GM18868 (cell line): ENCODE measurements at regions not wholly inside any gene's neighbourhood (a gene's known extent, or its start where the extent isn't known, plus 50 kb on each side); places are given as distances from the start of the nearest gene placed in this dataset.
A peak's percentile ranks its signal among the peaks of the same experiment; 100 is the strongest.

Source experiments
- ATAC-seq: cut with Tn5 transposase; IDR thresholded peaks from one replicate; pipeline ENCODE4 v1.9.1; 2021; ENCODE audit warnings: mild to moderate bottlenecking, moderate library complexity; ENCODE audit not compliant: unreplicated experiment

DNA sequence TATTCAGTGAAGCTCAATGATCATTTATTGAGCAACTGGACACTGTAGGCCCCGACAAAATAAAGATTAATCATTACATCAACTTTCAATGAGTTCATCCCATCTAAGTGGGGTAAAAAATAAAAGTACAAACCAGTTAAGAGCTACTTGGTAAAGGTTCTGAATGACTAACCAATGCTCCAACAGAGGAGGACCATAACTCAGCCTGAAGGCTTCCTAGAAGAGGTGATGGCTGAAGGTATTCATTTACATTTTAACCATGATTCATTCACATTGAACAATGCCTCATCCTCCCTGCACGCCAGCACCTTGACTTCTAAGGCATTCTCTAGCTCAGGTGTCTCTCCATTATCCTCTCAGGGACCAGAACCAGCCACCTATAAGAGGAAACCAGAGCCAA, 201.4 kb downstream of the ZNF462 start:
- ATAC-seq = no peak

DNA sequence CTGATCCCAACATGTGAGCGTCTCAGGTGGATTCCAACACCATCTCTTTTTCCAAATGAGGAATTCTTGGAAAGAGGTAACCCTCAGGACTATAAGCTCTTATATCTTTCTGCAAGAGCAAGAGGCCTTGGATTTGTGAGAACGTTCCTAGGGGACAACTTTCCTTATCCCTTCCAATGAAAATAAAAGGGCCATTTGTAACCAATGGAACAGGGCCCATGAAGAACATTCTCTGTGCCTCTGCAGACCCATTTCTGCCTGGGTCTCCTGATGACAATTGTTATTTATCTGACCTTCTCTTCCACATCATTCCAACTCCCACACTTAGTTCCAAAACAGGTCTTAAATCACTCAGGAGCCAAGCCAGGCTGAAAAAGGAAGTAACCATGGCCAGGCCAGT, 202.6 kb downstream of the ZNF462 start:
- no peak for ATAC-seq

DNA sequence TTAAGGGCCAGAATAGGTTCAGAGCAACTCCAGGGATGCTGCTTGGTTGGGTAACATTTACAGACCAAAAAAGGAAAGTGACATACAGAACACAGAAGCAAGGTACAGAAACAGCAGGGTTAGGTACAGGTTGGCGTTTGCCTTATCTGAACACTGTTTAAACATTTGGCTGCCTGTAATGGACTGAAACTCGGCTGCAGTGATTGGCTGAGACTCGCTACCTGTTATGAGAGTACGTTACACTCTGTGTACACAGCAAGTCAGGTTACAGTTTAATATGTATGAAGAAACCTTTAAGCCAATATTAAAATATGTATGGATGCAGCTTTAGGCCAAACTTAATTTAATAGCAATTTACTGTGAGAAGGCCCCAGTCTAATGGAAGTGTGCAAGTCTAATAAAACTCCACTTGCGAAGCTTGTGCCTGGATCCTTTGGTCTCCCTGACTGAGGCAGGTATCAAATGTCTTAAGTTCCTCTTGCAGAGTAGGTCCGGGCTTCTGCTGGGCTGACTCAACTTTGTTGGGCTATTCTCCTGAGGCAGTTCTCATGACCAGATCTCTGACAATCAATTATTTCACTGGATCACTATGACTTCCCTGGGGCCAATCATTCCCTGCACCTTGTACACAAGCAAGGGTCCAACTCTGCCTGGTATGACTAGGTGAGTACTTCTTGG, 204.9 kb downstream of the ZNF462 start:
- ATAC-seq = no peak

DNA sequence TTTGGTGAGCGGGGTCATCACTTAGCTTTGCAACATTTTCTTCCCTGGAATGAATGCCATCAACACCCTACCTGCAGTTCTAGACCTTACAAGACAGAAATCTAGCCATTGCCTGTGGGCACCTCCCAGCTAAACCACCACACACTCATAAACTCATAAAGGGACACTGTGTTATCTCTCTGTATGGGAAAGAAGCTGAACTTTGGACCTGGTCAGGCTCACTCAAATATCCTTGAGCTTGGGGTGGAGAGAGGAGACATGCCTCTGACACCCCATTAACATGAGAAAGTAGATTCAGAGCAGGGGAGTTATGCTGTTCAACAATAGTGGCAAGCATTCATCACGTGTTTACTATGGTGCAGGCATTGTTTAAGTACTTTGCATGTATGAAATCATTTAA, 205.6 kb downstream of the ZNF462 start:
- no peak for ATAC-seq

DNA sequence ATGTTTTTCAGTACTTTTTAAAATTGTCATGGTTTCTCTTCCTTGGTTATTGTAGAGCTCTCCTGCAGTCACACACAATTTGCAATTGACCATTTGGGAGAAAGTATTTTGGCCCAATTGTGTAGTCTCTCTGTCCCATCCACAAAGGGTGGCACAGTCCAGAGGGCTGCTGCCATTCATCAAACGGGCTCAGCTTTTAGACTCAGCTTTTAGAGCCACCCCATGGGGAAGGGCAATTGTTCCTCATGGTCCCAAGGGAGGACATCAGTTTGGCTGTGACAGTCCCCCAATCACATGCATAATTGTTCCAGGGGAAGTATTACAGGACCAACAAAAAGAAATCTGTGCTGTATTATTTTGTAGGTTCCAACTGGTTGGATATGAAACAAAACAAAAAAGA, 207.6 kb downstream of the ZNF462 start:
- no peak for ATAC-seq

DNA sequence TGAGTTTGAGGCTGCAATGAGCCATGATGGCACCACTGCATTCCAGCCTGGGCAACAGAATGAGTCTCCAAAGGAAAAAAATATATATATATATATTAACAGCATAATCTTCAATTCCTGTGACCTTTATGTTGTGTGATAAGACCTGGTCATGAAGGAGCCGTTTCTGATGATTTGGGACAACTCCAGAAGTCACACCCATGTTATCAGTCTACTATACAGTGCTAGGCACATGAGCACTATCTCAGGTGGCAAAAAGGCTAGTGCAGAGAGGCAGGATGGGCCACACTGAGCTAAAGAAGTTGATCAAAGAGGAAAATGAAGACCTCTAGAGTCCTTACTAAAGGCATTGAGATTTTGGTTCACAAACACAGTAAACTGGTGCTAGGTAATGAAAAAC, 205.0 kb upstream of the RAD23B start:
- no peak for ATAC-seq

DNA sequence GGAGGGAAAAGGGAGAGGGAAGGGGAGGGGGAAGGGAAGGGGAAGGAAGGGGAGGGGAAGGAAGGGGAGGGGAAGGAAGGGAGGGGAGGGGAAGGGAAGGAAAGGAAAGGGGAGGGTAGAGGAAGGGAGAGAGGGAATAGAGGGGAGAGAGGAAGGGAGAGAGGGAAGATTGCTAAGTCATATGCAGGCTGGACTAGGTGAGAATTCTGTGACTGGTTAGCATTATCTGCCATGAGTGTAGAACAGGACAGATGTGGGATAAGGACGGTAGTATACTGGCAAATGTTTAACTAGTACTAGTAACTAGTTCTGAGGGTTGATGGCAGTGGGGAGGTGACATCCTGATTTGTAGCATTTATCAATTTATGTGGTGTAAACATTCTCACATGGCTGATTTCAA, 203.5 kb upstream of the RAD23B start:
- ATAC-seq = no peak

DNA sequence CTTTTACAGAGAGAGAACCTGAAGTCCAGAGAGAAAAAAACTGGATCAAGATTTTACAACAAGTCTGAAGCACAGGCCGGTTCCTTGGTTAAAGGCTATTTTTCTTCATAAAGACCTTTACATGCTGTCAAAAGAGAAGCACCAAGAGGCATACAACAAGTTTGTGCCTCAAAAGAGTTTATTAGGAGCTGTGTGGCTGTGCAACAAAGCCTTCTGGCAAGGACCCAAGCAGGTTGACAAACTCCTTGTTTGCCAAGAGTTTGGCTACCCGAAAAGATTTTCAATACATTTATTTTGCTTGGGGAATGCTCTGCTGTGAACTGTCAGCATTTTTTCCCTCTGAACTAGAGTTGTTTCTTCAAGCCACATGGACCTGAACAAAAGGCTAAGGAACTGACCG, 202.9 kb upstream of the RAD23B start:
- ATAC-seq = no peak

DNA sequence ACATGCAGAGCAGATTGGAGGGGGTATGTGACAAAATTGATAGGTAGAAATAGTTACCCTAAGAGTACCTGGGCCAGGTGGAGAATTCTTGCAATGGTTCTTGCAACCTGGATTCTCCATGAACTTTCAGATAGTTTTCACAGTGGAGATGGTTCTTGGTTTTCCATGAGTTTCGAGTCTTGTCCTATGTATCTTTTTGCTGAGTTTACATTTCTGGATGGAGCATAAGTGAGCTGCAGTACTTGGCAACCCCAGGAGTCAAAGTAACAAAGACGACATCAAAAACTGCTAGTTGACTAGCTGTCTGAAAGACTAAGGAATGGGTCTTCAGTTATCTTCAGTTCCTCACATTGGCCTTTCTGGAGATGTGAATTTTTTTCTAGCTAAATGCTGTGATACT, 196.6 kb upstream of the RAD23B start:
- ATAC-seq = no peak

DNA sequence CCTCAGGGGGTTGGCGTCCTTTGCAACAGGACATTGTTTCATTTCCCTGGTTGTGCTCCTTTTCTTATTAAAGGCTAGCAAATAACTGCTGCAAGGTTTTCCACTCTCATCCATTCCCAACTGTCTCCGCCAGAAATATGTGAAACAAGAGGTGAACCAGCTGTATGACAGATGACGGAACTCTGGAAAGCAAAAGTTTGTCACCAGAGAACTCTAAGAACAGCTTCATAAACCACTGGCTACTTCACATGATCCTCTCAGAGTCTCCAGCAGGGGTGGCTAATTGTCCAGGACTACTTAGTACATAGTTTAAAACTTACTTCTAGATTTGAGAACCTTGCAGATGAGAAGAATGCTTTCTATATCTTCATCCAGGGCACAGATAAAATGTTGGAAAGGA, 195.9 kb upstream of the RAD23B start:
- ATAC-seq = no peak

DNA sequence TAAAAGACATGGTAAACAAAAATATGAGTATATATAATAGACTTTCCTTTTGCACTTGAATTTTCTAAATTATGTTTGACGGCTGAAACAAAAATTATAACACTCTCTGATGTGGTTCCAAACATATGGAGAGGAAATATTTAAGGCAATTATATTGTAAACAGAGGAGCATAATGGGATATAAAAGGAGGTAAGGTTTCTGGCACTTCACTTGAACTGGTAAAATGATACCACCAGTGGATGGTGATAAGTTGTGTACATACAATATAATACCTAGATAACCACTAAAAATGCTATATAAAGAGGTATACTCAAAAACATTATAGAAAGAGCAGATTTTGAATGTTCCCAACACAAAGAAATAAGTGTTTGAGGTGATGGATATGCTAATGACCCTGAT, 192.9 kb upstream of the RAD23B start:
- no peak for ATAC-seq

DNA sequence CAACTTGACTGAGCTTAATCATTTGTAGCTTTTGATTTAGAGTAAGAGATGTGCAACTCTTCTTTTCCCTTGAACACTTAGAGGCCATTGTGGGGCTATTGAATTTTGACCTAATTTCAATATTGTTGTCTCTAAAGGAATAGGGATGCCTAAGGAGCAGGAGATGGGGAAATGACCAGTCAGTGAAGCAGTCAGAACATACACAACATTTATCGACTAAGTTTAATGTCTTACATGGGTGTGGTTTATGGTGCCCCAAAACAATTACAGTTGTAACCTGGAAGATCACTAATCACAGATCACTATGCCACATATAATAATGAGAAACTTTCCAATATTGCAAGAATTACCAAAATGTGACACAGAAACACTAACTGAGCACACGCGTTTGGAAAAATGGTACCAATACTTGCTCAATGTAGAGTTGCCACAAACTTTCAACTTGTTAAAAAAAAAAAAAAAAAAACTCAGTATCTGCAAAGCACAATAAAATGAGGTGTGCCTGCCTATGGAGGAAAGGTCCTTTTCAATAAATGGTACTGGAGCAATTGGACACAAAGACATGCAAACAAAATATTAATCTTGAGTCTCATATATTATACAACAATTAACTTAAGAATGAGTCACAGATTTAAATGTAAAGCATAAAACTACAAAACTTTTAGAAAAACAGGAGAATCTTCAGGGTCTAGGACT, 189.6 kb upstream of the RAD23B start:
- ATAC-seq = no peak

DNA sequence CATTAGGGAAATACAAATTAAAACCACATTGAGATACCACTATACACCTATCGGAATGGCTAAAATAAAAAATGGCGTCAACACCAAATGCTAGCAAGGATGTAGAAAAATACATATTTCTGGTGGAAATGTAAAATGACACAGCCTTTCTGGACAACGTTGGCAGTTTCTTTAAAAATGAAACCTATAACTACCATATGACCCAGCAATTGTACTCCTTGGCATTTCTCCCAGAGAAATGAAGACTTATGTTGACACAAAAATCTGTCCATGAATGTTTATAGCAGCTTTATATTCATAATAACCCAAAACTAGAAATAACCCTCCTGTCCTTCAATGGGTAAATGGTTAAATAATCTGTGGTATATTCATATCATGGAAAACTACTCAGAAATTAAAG, 188.7 kb upstream of the RAD23B start:
- no peak for ATAC-seq

DNA sequence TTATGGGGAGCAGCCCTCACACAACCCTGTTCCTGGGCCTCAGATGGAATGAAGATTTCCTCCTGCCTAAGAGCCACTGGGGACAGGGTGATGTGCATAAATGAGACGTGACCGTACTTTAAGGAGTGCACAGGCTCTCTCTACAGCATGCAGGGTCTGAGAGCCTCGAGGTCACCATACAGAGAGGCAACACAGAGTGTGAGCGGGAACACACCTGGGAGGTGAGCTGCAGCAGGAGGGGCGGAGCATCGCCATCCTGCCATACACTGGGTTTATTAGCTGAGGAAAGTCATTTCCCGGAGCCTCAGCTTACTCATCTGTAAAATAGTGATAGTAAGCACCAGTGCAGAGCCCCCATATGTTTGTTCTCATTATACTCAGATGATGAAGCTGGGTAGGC, 182.5 kb upstream of the RAD23B start:
- ATAC-seq = no peak

DNA sequence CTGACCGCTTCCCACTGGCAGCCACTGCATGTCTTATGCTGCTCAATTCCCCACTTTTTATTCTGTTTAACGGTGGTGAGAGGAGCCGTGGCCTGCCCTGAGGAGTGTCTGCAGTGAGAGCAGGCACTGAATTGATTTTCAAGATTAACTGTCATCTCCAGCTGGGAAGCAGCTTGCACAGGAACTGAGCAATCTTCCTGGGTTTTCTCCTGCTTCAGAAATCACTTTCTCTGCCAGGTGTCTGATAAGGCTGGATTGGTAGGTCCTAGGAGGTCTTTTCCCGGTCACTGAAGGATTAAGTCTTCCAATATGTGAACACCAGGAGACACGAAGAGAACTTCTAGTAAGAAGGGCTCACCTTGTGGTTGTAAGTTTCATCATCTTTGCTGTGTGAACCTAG, 181.1 kb upstream of the RAD23B start:
- no peak for ATAC-seq

DNA sequence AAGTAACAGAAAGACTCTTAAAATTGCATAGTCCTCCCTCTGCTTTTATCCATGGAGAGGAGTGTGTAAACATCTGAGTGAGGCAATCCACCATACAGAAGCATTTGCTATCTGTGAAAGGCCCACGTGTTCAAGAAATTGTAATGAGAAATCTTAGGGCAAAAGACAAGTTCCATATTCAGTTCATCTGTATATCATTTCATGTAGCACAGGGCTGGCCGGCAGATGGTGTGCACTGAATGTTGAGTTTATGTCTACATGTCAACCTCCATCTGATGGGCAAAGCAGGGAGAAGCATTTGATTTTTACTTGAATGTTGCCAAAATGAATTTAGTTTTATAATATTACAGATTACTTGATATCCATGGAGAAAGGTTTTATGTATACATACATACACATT, 179.5 kb upstream of the RAD23B start:
- no peak for ATAC-seq

DNA sequence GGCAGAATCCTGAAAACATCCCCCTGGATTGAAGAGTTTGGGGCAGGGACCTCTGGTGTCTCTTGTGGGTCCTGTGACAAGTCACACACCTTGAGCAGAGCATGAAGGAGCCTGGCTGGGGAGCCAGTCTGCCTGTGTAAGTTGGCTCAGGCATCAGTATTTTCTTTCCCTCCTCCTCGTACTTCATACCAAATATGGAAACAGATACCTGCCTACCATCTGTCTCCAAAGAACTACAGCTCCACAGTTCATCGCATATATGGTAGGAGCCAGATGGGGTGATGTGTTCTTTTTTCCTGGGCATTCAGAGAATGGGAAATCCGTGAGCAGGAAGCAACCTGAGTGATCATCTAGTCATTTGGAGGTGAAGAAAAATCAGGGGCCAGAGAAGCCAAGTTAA, 177.3 kb upstream of the RAD23B start:
- no peak for ATAC-seq

DNA sequence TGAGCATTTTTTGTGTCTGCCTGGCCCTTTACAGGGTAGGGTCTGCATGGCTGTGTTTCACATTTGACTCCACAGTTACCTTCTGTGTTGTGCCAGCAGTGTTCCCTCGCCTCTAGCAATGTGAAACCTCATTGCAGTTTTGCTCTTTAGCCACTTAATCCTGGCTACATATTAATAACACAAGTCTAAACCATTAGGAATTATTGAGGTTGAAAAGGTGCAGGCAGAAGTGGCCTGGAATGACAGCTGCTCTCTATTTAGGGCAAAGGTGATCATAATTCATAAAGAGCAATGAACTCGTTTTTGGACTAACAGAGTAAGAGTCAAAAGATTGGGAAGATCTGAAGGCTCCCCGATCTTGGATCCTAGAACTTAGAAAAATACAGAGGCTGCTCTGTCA, 176.7 kb upstream of the RAD23B start:
- no peak for ATAC-seq

DNA sequence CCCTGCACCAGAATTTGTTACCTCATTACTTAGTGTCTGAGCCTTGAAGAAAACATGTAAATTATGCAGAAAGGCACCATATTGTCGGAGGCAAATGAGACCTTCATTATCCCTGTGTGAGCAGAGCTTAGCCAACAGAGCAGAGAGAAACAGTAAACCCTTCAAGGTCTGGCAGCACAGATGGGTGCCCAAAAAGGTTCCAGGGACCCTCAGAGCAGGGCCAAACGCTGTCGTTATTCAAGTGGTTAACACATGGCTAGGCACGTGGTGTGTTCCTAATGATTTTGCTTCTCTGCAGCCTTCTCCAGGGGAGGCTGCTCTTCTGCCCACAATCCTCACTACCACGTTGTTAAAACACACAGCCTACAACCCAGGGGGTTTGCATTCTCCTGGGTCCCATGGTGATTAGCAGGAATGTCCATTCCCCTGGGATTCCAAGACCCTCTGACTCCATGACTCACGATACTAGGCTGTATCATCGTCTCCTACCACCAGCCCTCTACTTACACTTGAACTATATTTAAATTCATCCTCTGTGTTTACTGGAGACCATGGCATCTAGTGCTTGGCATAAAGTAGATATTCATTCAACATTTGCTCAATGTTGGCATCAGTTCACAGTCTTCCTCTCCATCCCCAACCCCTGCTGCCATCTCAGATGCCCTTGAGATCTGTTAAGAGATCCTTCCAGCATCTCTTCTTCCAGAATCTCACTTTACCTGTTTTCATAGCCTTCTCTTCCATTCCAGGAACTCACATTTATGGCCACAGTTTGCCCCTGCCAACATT, 174.5 kb upstream of the RAD23B start:
- no peak for ATAC-seq

DNA sequence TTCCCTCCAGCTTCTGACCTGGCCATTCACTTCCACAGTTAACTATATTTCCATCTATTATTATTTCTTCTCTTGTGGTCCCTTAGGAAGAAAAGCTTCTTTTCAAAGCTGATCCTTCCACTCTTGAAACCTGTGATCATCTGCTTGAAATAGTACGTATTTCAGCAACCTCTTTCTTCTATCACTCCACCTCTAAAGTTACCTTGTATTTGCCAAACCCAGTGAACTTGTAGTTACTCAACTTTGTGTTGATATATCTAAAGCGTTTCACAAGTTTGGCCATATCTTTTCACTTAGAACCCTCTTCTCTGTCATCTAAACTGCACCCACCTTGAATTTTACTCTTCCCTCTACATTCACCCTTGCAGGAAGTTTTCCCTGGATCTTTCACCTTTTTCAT, 173.8 kb upstream of the RAD23B start:
- ATAC-seq = no peak

DNA sequence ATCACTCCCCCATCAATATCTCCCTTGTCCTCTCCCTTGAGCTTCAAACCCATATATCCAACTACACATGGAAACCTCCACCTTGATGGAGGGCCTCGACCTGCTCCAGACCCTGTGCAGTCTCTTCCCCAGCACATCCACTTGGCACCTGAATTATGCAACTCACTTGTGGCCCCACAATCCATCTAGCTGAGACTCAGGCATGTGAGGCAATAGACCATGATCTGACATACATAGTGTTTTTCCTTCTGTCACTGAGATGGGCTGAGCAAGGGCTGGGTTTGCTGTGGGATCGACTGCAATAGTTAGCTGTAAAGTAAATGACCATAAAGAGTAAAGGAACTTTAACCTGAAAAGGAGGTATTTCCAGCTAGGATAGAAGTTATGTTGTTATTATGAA, 172.9 kb upstream of the RAD23B start:
- ATAC-seq = no peak

DNA sequence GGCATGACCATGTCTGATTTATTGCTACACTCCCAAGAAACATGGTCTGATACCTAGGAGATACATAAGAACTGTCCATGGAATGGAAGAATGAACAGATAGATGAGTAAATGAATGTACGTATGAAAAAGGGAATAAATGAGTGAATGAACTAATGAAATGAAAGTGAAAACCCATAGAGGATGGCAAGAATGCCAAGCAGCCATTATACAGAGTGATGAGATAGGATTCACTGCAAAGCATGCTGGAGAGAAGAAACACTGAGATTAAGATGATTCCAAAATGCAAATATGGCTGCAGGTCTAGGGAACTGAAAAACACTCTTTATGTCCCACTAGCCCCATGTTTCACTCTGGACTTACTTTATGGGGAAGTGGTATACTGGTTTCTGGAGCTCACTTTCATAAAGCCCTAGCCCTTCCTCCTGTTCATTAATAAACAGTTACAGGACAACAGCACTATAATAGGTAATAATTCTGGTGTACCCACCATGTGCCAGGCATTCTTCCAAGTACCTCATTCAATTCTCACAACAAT, 170.3 kb upstream of the RAD23B start:
- ATAC-seq = peak; percentile 88
